ENCODE measurements at regions not wholly inside any gene's neighbourhood (a gene's known extent, or its start where the extent isn't known, plus 50 kb on each side); places are given as distances from the start of the nearest gene placed in this dataset.

DNA sequence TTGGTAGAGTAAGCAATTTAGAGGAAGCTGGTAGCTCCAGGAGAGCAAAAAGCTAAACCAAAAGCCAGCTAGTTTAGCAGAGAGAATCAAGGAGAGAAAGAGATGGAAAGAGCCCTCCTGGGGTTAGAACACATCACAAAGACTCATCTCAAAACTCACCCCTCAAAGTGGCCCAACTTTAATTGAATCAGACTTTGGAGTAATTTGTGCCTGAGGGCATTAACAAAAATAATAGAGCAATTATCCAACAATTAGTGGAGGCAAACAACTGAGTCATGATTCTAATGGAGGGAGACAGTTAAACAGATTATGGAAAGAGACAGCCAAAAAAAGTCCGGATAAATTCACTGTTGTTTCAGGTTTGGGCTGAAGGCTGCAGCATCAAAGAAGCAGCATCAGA lies 417.4 kb downstream of the KCNJ3 start:
- Histone ChIP-seq H3K4me1 (ENCODE audit: control insufficient read depth, extremely low read depth, insufficient read depth, low read length) (no peaks in the 10 kb centered on the region), H3K9me1 (replicated peaks; ENCODE audit: control insufficient read depth, extremely low read depth, insufficient read depth, low read length) (no peaks in the 10 kb centered on the region), H3K79me2 (ENCODE audit: control insufficient read depth, insufficient read depth, low read length) (no peaks in the 10 kb centered on the region), H3K9ac (replicated peaks; ENCODE audit: extremely low read depth, insufficient read depth, low read length) (no peak overlapping the region), H4K20me1 (replicated peaks; ENCODE audit: control insufficient read depth, extremely low read depth, insufficient read depth, low read length) (no peaks in the 10 kb centered on the region), H3K36me3 (ENCODE audit: control insufficient read depth in 2 of 2, extremely low read depth in 1 of 2, insufficient read depth in 2 of 2, low read length in 2 of 2) (no peaks in the 10 kb centered on the region), H2AFZ (ENCODE audit: low read depth, low read length) (no peak overlapping the region), H3K4me2 (ENCODE audit: insufficient read depth, low read length) (no peak overlapping the region), H3K27me3 (ENCODE audit: control insufficient read depth in 2 of 2, insufficient read depth in 2 of 2, low read length in 2 of 2) (no peaks in the 10 kb centered on the region), H3K4me3 (replicated peaks in 1 of 3; ENCODE audit: insufficient read depth in 1 of 3, low read depth in 1 of 3, low read length in 3 of 3) (no peak overlapping the region), H3K27ac (ENCODE audit: insufficient read depth, low read depth, low read length) (no peak overlapping the region), H3K9me3 (replicated peaks; ENCODE audit: control insufficient read depth, insufficient read depth, low read length) (no peaks in the 10 kb centered on the region)
- dilution Hi-C loops (cut with MboI; ENCODE audit: extremely low pct_ligation_motif_present, low sequenced_read_pairs) = no loop called here
- intact Hi-C loops (cut with micrococcal nuclease) = no loop called here
- POLR2A ChIA-PET = no interaction called here
- BruUV-seq (replicated peaks) = no TSS peak
- FAIRE-seq = no peak
- no peak for DNase-seq (ENCODE audit: low read depth, low spot score)
- TF ChIP-seq, protein P1, sequence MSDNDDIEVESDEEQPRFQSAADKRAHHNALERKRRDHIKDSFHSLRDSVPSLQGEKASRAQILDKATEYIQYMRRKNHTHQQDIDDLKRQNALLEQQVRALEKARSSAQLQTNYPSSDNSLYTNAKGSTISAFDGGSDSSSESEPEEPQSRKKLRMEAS (IDR thresholded peaks at IDR 0.05; ENCODE audit: insufficient read depth, insufficient read length) = no peak
- CTCF ChIA-PET = no interaction called here

DNA sequence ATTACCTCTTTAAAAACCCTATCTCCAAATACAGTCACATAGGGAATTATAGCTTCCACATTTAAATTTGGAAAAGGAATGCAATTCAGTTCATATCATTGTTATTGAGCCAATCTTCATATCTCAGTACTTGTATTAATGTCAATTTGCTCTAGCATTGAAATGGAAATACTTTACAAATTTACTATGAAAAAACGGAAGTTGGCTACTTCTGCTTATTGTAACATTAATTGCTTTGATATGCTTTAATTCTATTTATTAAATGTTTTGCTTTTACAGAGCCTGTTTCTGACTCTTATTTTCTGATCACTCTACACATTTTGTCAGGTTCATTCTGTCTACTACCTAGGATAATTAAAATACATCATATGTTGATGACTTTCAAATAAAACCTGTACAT lies 412.6 kb downstream of the KCNJ3 start:
- no peaks in the 10 kb centered on the region for H3K27me3 ChIP-seq (ENCODE audit: control insufficient read depth in 2 of 2, insufficient read depth in 2 of 2, low read length in 2 of 2)
- intact Hi-C loops (cut with micrococcal nuclease) (no loop called here), dilution Hi-C loops (cut with MboI; ENCODE audit: extremely low pct_ligation_motif_present, low sequenced_read_pairs) (no loop called here)
- FAIRE-seq = no peak
- H3K36me3 ChIP-seq (ENCODE audit: control insufficient read depth in 2 of 2, extremely low read depth in 1 of 2, insufficient read depth in 2 of 2, low read length in 2 of 2) = no peaks in the 10 kb centered on the region
- no peaks in the 10 kb centered on the region for H3K9me1 ChIP-seq (replicated peaks; ENCODE audit: control insufficient read depth, extremely low read depth, insufficient read depth, low read length)
- no peak for TF ChIP-seq JUN (IDR thresholded peaks at IDR 0.05; ENCODE audit: borderline replicate concordance, insufficient read depth, insufficient read length, low read depth)
- TF ChIP-seq, protein P2, sequence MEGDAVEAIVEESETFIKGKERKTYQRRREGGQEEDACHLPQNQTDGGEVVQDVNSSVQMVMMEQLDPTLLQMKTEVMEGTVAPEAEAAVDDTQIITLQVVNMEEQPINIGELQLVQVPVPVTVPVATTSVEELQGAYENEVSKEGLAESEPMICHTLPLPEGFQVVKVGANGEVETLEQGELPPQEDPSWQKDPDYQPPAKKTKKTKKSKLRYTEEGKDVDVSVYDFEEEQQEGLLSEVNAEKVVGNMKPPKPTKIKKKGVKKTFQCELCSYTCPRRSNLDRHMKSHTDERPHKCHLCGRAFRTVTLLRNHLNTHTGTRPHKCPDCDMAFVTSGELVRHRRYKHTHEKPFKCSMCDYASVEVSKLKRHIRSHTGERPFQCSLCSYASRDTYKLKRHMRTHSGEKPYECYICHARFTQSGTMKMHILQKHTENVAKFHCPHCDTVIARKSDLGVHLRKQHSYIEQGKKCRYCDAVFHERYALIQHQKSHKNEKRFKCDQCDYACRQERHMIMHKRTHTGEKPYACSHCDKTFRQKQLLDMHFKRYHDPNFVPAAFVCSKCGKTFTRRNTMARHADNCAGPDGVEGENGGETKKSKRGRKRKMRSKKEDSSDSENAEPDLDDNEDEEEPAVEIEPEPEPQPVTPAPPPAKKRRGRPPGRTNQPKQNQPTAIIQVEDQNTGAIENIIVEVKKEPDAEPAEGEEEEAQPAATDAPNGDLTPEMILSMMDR (IDR thresholded peaks at IDR 0.05; ENCODE audit: extremely low read depth in 1 of 2, insufficient read depth in 1 of 2, low read depth in 1 of 2, low read length in 2 of 2) = no peak
- no peak for TF ChIP-seq EZH2 (IDR thresholded peaks at IDR 0.05; ENCODE audit: borderline replicate concordance, low read depth, low read length, severe bottlenecking)
- no peak for TF ChIP-seq MYC (IDR thresholded peaks at IDR 0.05; ENCODE audit: low read depth, low read length)
- TF ChIP-seq, protein P1 (IDR thresholded peaks at IDR 0.05; ENCODE audit: insufficient read depth, insufficient read length) = no peak
- H4K20me1 ChIP-seq (replicated peaks; ENCODE audit: control insufficient read depth, extremely low read depth, insufficient read depth, low read length) = no peaks in the 10 kb centered on the region
- no peaks in the 10 kb centered on the region for H3K79me2 ChIP-seq (ENCODE audit: control insufficient read depth, insufficient read depth, low read length)
- H3K9ac ChIP-seq (replicated peaks; ENCODE audit: extremely low read depth, insufficient read depth, low read length) = no peak overlapping the region
- H3K4me2 ChIP-seq (ENCODE audit: insufficient read depth, low read length) = no peak overlapping the region
- no peak overlapping the region for H3K27ac ChIP-seq (ENCODE audit: insufficient read depth, low read depth, low read length)
- POLR2A ChIA-PET = no interaction called here
- no peak overlapping the region for H2AFZ ChIP-seq (ENCODE audit: low read depth, low read length)
- H3K4me1 ChIP-seq (ENCODE audit: control insufficient read depth, extremely low read depth, insufficient read depth, low read length) = no peaks in the 10 kb centered on the region
- no TSS peak for BruUV-seq (replicated peaks)
- CTCF ChIA-PET = no interaction called here
- H3K9me3 ChIP-seq (replicated peaks; ENCODE audit: control insufficient read depth, insufficient read depth, low read length) = no peaks in the 10 kb centered on the region
- H3K4me3 ChIP-seq (replicated peaks in 1 of 3; ENCODE audit: insufficient read depth in 1 of 3, low read depth in 1 of 3, low read length in 3 of 3) = no peak overlapping the region
- DNase-seq (ENCODE audit: low read depth, low spot score) = no peak
